Activated T-cell treated with anti-CD3 and anti-CD28 coated beads, Interleukin-2, amount 50 U/mL, for 72 hours (primary cell): ENCODE measurements at regions not wholly inside any gene's neighbourhood (a gene's known extent, or its start where the extent isn't known, plus 50 kb on each side); places are given as distances from the start of the nearest gene placed in this dataset.

Source experiments
- ATAC-seq, 2 donors: fragments of 150-1000 bp; cut with Tn5 transposase; replicated peaks in 1 of 2; 2 replicates each; pipeline ENCODE4 v1.10.0; 2021; ENCODE audit warnings: moderate library complexity in 2 of 2, mild to moderate bottlenecking in 1 of 2
- DNase-seq, 2 donors: peaks; one replicate each; pipeline ENCODE4 v3.0.0; 2021 to 2022; ENCODE audit warnings: mixed read lengths in 1 of 2
- H3K27ac Mint-ChIP-seq: one replicate; pipeline ENCODE4 v1.8.0; 2022; ENCODE audit warnings: mild to moderate bottlenecking, moderate library complexity, mixed read lengths
- H3K27me3 Mint-ChIP-seq: one replicate; pipeline ENCODE4 v1.8.0; 2022; ENCODE audit warnings: low read depth, mixed read lengths
- H3K36me3 Mint-ChIP-seq, 2 donors: one replicate each; pipeline ENCODE4 v1.8.0; 2022; ENCODE audit warnings: mixed read lengths in 2 of 2, mild to moderate bottlenecking in 1 of 2; ENCODE audit not compliant: insufficient read depth in 2 of 2
- H3K4me1 Mint-ChIP-seq: one replicate; pipeline ENCODE4 v1.8.0; 2022; ENCODE audit warnings: low read depth, mixed read lengths
- H3K4me3 Mint-ChIP-seq, 2 donors: one replicate each; pipeline ENCODE4 v1.8.0; 2022; ENCODE audit warnings: mild to moderate bottlenecking in 2 of 2, mixed read lengths in 2 of 2, moderate library complexity in 2 of 2
- H3K9me3 Mint-ChIP-seq, 2 donors: one replicate each; pipeline ENCODE4 v1.8.0; 2022; ENCODE audit warnings: mixed read lengths in 2 of 2

DNA sequence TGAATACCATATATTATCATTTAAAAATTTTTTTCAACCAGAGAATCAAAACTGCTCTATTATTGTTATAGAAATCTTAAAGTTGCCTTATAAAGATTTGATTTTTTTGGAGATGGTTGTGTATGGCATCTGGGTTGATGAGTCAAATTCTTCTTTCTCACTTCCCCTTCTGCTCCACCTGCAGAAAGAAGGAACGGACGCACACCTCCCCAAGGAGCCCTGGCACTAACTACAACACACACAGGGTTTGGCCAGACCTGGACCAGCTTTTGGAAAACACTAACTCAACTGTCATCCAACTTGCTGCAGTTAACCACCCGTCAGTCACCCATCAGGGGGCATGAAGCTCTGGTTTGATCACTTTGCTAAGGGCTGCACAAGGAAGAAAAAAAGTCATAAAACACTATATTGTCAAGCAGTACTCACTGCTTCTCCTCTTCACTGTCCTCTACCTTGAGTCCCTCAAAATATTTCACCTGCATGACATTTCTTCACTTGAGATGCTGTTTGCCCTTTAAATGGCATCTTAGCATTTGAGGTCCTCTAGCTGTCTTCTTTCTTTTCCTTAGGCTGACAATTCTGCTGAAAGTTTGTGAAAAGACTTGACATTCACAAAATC lies 266.7 kb upstream of the PHF14 start:
- Mint-ChIP-seq H3K9me3 (no peaks in the 10 kb centered on the region), H3K4me3 (no peak overlapping the region), H3K36me3 (no peaks in the 10 kb centered on the region), H3K27ac (no peak overlapping the region), H3K4me1 (no peaks in the 10 kb centered on the region), H3K27me3 (no peaks in the 10 kb centered on the region)
- DNase-seq (no peak), ATAC-seq (no peak)

DNA sequence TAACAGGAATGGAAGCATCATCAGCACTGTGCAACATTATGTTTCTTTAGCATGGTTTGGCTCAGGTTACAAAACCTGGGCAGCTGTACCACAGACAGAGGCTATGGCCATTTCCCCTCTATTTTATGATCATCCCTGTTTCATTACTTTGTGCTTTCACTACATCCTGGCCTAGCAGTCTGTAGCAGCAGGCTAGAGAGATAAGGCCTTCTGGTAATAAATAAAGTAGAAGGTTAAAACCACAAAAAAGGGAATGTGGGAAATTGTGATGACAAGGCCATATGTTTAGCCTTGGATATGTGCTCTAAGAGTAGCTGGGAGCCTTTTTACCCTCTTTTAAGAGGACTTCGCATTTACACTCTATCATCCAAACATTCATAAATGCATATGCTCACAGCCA lies 266.2 kb upstream of the PHF14 start:
- Mint-ChIP-seq H3K27me3 (no peaks in the 10 kb centered on the region), H3K4me1 (no peaks in the 10 kb centered on the region), H3K36me3 (no peaks in the 10 kb centered on the region), H3K9me3 (no peaks in the 10 kb centered on the region), H3K27ac (no peak overlapping the region), H3K4me3 (no peak overlapping the region)
- no peak for ATAC-seq
- DNase-seq: no peak

DNA sequence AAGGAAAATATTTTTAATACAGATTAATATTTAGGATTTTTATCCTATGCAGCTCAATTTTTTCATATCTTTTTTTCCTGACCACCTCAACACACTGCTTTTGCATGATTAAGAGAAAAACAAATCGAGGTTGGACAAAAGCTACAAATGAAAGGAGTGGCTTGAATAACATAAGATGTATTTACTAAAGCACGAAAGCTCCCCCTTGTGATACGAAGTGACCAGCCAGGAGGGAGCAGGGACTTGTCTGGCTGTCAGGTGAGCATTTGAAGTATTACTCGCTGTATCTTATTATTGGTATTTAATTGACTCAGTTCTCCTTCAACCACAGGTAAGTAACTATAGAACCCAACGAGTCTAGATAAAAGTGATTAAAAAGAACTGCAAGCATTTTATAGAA lies 265.2 kb upstream of the PHF14 start:
- Mint-ChIP-seq H3K36me3 (no peaks in the 10 kb centered on the region), H3K9me3 (no peaks in the 10 kb centered on the region), H3K27ac (no peak overlapping the region), H3K4me3 (no peak overlapping the region), H3K27me3 (no peaks in the 10 kb centered on the region), H3K4me1 (no peaks in the 10 kb centered on the region)
- DNase-seq (no peak), ATAC-seq (no peak)

DNA sequence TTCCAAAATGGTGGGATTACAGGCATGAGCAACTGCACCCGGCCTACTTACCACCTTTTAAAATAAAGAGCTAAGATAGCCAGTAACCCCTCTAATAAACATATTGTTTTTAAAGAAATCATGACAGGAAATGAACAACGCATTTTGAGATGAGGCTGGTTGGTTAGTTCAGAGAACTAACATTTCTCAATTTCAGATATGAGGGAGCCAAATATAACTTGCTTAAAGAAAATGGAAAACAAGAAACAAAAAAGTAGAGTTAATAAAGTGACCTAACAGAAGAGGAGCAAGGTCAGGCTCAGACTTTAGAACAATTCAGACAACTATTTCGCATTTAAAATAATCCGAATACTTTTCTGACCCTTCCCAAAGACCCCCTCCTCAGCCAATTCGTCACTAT lies 254.9 kb upstream of the PHF14 start:
- peaks cover 6% of the 10 kb centered on the region for H3K27me3 Mint-ChIP-seq
- no peaks in the 10 kb centered on the region for H3K36me3 Mint-ChIP-seq
- no peak overlapping the region for H3K27ac Mint-ChIP-seq

DNA sequence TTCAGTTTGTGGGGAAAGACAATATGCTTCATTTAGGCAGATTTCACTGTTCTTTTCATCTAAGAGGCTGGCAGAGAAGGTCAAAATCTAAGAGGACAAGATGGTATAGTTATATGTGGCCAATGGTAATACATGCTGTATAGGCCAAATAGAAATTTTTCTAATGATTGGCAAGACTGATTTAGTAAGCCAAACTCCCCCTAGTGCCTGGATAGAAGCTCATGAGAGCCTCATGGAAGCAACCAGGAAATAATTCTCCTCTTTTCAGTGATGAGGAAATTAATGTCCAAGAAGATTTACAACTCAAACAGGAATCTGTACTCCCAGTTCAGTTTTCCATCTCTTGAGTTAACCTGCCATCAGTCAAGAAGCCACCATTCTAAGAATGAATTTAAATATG lies 253.6 kb upstream of the PHF14 start:
- no peak for ATAC-seq
- Mint-ChIP-seq H3K4me3 (no peak overlapping the region), H3K36me3 (no peaks in the 10 kb centered on the region), H3K27ac (no peak overlapping the region), H3K27me3 (peaks cover 7% of the 10 kb centered on the region), H3K9me3 (no peaks in the 10 kb centered on the region), H3K4me1 (no peaks in the 10 kb centered on the region)
- no peak for DNase-seq

More for the DNA sequence above, 254.9 kb upstream of the PHF14 start:
- Mint-ChIP-seq H3K4me3 (no peak overlapping the region), H3K4me1 (no peaks in the 10 kb centered on the region), H3K9me3 (peaks cover 0 to 1% of the 10 kb centered on the region in 2 donors)
- ATAC-seq: no peak
- no peak for DNase-seq

DNA sequence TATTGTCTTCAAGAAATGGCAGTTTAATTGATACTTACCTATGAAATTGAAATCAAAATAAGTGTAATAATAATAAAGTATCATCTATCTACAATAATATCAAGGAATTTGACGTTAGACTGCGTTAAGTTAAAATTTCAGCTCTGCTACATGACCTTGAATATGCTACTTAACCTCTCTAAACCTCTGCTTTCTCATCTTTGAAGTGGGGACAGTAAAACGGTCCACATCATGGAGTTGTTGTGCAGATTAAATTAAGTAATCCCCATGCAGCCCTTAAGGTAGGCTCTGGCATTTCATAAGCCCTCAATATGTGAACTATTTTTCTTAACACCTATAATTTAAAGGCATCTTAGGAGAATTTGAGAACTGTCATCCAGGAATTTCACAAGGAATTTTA lies 252.4 kb upstream of the PHF14 start:
- Mint-ChIP-seq H3K9me3 (no peaks in the 10 kb centered on the region), H3K27me3 (peaks cover 7% of the 10 kb centered on the region), H3K4me3 (no peak overlapping the region), H3K27ac (no peak overlapping the region), H3K4me1 (no peaks in the 10 kb centered on the region), H3K36me3 (no peaks in the 10 kb centered on the region)
- no peak for ATAC-seq
- DNase-seq: no peak

DNA sequence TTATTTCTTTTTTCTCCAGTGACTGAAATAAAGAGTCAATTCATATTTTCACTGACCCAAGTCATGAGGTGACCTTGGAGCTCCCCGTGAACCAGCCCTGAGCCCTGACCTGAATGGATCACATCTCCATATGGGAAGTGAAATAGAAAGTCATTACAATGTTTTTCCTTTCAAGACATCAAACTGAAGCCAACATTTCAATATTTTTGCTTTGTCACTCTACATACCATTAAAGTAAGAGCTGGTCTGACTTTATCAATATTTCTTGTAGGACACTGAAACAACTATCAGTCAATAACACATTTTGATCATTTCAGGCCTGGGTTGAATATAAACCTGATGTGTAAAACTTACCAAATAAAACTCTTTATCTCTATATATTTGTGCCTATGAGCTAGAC lies 249.8 kb upstream of the PHF14 start:
- Mint-ChIP-seq H3K36me3 (no peaks in the 10 kb centered on the region), H3K4me3 (no peak overlapping the region), H3K27me3 (peaks cover 7% of the 10 kb centered on the region), H3K27ac (no peak overlapping the region), H3K4me1 (no peaks in the 10 kb centered on the region), H3K9me3 (no peaks in the 10 kb centered on the region)
- DNase-seq: no peak
- ATAC-seq: no peak

DNA sequence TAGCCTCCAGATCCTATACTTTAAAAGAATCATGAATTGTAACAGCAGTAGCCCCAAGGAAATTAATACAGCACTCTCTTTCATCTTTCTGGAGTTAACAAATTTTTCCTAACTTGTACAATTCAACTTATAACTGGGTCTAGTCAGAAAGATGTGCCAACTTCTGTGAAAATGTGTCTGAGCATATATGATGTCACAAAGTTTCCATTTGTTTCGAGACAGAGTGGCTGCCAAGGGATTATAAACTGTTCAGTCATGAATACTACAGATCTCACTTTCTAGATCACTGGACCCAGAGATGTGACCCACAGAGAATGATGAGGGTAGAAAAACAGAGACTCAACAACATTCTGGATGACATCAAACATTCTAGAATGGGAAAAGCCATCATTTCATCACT lies 249.2 kb upstream of the PHF14 start:
- Mint-ChIP-seq H3K4me1 (no peaks in the 10 kb centered on the region), H3K27me3 (peaks cover 7% of the 10 kb centered on the region), H3K36me3 (no peaks in the 10 kb centered on the region), H3K27ac (no peak overlapping the region), H3K9me3 (no peaks in the 10 kb centered on the region), H3K4me3 (no peak overlapping the region)
- ATAC-seq (no peak), DNase-seq (no peak)

DNA sequence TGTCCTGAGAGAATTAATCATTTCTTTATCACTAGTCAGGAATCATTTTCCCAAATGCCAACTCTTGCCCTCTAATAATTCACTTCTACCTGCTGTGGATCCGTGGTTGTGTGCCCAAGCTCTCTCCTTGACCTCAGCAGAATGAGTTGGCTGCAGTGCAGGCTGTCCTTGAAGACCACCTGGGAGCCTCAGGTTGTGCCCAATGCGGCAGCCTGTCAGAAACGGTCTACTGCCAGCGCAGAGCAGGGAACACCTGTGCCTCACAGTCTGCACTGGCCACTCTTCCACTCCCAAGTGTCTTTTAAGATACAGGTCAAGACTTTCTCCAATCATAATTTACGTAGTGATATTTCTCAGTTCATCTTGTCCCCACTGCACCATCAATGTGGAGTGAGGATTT lies 246.0 kb upstream of the PHF14 start:
- no peak overlapping the region for H3K27ac Mint-ChIP-seq
- H3K36me3 Mint-ChIP-seq: no peaks in the 10 kb centered on the region
- DNase-seq: no peak
- no peak overlapping the region for H3K4me3 Mint-ChIP-seq
- peaks cover 7% of the 10 kb centered on the region for H3K27me3 Mint-ChIP-seq
- ATAC-seq: no peak
- no peaks in the 10 kb centered on the region for H3K9me3 Mint-ChIP-seq
- H3K4me1 Mint-ChIP-seq: no peaks in the 10 kb centered on the region

DNA sequence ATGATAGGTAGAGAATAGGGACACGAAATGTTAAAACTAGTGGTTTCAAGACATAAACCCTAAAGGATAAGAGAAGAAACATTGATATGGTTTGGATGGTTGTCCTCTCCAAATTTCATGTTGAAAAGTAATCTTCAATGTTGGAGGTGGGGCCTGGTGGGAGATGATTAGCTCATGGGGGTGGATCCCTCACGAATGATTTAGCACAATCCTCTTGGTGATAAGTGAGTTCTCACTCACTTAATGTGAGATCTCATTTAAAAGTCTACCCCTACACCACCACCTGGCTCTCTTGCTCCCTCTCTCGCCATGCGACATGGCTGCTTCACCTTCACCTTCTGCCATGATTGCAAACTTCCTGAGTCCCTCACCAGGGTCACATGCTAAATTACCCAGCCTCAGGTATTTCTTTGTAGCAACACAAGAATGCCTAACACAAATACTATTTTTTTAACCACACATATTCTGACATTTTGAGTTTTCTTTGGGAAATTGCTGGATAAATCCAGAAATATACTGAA lies 242.4 kb upstream of the PHF14 start:
- Mint-ChIP-seq H3K4me3 (no peak overlapping the region), H3K36me3 (no peaks in the 10 kb centered on the region), H3K27me3 (no peaks in the 10 kb centered on the region), H3K27ac (no peak overlapping the region), H3K4me1 (no peaks in the 10 kb centered on the region), H3K9me3 (no peaks in the 10 kb centered on the region)
- DNase-seq (no peak), ATAC-seq (no peak)

DNA sequence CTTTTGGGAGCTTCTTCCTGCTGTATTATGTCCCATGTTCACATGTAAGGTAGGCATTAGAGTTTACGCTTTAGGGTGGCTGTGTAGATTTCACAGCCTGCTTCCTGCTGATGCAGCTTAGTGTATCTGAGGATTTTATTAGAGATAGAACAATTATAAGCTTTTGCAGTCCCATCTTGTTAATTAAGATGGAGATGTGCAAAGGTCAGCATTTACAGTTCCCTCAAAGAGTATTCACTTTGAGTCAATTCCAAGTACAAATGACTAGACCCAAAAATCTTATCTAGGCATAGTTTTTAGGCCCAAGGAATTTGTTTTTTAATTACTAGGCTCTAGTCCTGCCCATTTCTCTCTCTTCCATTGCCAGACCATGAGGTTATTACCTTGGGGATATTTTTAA lies 239.9 kb upstream of the PHF14 start:
- no peak overlapping the region for H3K27ac Mint-ChIP-seq

DNA sequence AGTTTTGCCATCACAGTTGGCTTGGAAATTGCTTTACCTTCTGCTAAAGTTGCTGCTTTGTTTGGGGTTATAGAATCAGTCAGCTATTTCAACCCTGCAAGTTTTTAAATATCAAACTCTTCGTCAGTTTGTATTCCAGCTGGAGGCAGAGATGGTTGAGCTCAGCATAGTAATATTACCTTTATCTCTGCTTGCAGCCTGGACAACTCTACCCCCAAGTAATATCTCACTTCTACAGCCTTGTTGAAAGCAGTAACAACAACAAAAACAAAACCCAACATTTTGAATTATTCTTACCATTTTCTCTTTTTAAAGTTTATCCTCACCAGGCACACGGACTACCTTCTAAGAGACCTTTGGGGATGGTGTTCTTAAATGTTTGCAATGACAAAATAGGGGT lies 239.1 kb upstream of the PHF14 start:
- no peak overlapping the region for H3K4me3 Mint-ChIP-seq
- H3K4me1 Mint-ChIP-seq: no peaks in the 10 kb centered on the region
- ATAC-seq (no peak), DNase-seq (no peak)
- no peaks in the 10 kb centered on the region for H3K27me3 Mint-ChIP-seq
- no peaks in the 10 kb centered on the region for H3K9me3 Mint-ChIP-seq
- H3K27ac Mint-ChIP-seq: no peak overlapping the region
- H3K36me3 Mint-ChIP-seq: no peaks in the 10 kb centered on the region

More for the DNA sequence above, 239.9 kb upstream of the PHF14 start:
- no peaks in the 10 kb centered on the region for H3K36me3 Mint-ChIP-seq
- H3K27me3 Mint-ChIP-seq: no peaks in the 10 kb centered on the region
- H3K9me3 Mint-ChIP-seq: no peaks in the 10 kb centered on the region
- H3K4me1 Mint-ChIP-seq: no peaks in the 10 kb centered on the region
- no peak for ATAC-seq
- no peak overlapping the region for H3K4me3 Mint-ChIP-seq
- DNase-seq: no peak

DNA sequence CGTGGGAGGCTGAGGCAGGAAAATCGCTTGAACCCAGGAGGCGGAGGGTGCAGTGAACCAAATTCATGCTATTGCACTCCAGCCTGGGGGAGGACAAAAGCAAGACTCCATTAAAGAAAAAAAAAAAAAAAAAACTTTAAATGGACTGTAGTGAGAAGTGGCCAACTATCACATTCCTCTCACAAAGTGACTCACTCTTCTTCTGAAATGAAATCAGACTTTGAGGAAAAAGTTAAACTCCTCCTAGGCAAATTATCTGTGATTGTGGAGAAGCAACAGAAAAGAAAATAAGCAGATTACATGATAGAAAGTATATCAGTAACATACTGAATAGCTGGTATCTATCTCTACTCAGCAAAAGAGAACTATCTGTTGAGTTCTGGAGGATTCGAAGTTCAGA lies 234.3 kb upstream of the PHF14 start:
- Mint-ChIP-seq H3K27me3 (no peaks in the 10 kb centered on the region), H3K4me1 (no peaks in the 10 kb centered on the region), H3K4me3 (no peak overlapping the region), H3K36me3 (peaks cover 0 to 3% of the 10 kb centered on the region in 2 donors), H3K27ac (no peak overlapping the region), H3K9me3 (peaks cover 3 to 6% of the 10 kb centered on the region in 2 donors)
- no peak for ATAC-seq
- no peak for DNase-seq

DNA sequence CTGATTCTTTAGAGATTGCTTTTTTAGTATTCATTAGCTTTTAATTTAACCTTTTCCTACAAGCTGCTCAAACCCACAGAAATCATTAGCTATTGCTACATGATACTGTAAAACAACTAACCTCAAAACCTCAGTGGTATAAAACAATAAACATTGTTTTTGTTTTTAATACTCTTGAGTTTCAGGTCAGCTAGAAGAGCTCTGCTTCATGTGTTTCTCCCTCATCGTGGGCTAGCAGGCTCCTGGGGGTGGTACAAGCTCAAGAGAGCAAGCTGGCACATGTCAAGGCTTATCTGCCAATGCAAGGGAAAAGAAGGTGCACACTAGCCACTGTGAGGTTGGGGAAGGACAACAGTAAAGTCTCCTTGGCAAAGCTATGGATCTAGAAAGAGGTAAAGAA lies 232.9 kb upstream of the PHF14 start:
- H3K4me1 Mint-ChIP-seq: no peaks in the 10 kb centered on the region
- peaks cover 0 to 6% of the 10 kb centered on the region in 2 donors for H3K36me3 Mint-ChIP-seq
- no peak for DNase-seq
- no peak overlapping the region for H3K27ac Mint-ChIP-seq
- H3K4me3 Mint-ChIP-seq: no peak overlapping the region
- H3K27me3 Mint-ChIP-seq: no peaks in the 10 kb centered on the region
- peaks cover 9 to 14% of the 10 kb centered on the region in 2 donors for H3K9me3 Mint-ChIP-seq
- no peak for ATAC-seq
